GM13977 (cell line): ENCODE measurements at regions not wholly inside any gene's neighbourhood (a gene's known extent, or its start where the extent isn't known, plus 50 kb on each side); places are given as distances from the start of the nearest gene placed in this dataset.

Source experiments
- DNase-seq: peaks from one replicate; pipeline ENCODE4 v3.0.0; 2012; ENCODE audit warnings: low spot score
- CTCF ChIP-seq: IDR thresholded peaks from 2 replicates; pipeline ENCODE4 v1.5.1; 2012; ENCODE audit warnings: mild to moderate bottlenecking, control low read depth; ENCODE audit not compliant: insufficient read depth; ENCODE audit errors: extremely low read depth, missing control alignments
- in situ Hi-C: fragments of 300-500 bp; cut with MboI; formaldehyde crosslinking; loops from one replicate; pipeline ENCODE4 v1.12.0; 2022; ENCODE audit warnings: low sequenced_read_pairs, low pct_unique_long_range_greater_than_20kb, mixed read lengths, inconsistent platforms; ENCODE audit not compliant: unreplicated experiment

- TF ChIP-seq CTCF: no peak
- no peak for DNase-seq
- in situ Hi-C loops: no loop called here
These were observed 154.3 kb upstream of the FN1 start for GRCh38 chr2:215590010-215590745.

GRCh38 chr2:215583881-215584280 lies 148.0 kb upstream of the FN1 start:
- no peak for TF ChIP-seq CTCF
- in situ Hi-C loops: no loop called here
- DNase-seq: no peak

GRCh38 chr2:215579809-215580208 lies 143.9 kb upstream of the FN1 start:
- no peak for TF ChIP-seq CTCF
- no peak for DNase-seq
- in situ Hi-C loops: no loop called here

GRCh38 chr2:215577356-215577755 lies 141.5 kb upstream of the FN1 start:
- DNase-seq: no peak
- in situ Hi-C loops: no loop called here
- TF ChIP-seq CTCF: no peak

GRCh38 chr2:215576572-215576971 lies 140.7 kb upstream of the FN1 start:
- DNase-seq: no peak
- TF ChIP-seq CTCF: no peak
- in situ Hi-C loops: no loop called here

- no peak for TF ChIP-seq CTCF
- DNase-seq: no peak
- in situ Hi-C loops: no loop called here
These were observed 137.6 kb upstream of the FN1 start for GRCh38 chr2:215573496-215573895.
